H9 (cell line): ENCODE measurements at regions not wholly inside any gene's neighbourhood (a gene's known extent, or its start where the extent isn't known, plus 50 kb on each side); places are given as distances from the start of the nearest gene placed in this dataset.

ENCODE experiments used
- DNase-seq: peaks from one replicate; pipeline ENCODE4 v3.0.0-alpha.2; 2017
- H2AFZ ChIP-seq: one replicate; pipeline ENCODE4 v1.6.1; 2013; ENCODE audit warnings: mild to moderate bottlenecking, low read length, control low read depth, moderate library complexity
- H2AK5ac ChIP-seq: 2 replicates; pipeline ENCODE4 v1.6.1; 2013; ENCODE audit warnings: low read length, control low read depth, mixed read lengths; ENCODE audit not compliant: insufficient read length
- H2BK120ac ChIP-seq: one replicate; pipeline ENCODE4 v1.6.1; 2013; ENCODE audit warnings: low read depth, mild to moderate bottlenecking, low read length, control low read depth, inconsistent platforms; ENCODE audit not compliant: poor library complexity, severe bottlenecking
- H2BK12ac ChIP-seq: 2 replicates; pipeline ENCODE4 v1.6.1; 2013; ENCODE audit warnings: low read length, control low read depth, mixed read lengths, low read depth; ENCODE audit not compliant: insufficient read length
- H2BK15ac ChIP-seq: 2 replicates; pipeline ENCODE4 v1.6.1; 2013; ENCODE audit warnings: low read depth, low read length, control low read depth
- H2BK20ac ChIP-seq: one replicate; pipeline ENCODE4 v1.6.1; 2013; ENCODE audit warnings: low read depth, mild to moderate bottlenecking, low read length, control low read depth, inconsistent platforms; ENCODE audit not compliant: poor library complexity, severe bottlenecking
- H2BK5ac ChIP-seq: 2 replicates; pipeline ENCODE4 v1.6.1; 2013; ENCODE audit warnings: low read length, control low read depth, mixed read lengths; ENCODE audit not compliant: insufficient read length
- H3K14ac ChIP-seq: 2 replicates; pipeline ENCODE4 v1.6.1; 2013; ENCODE audit warnings: low read length, control low read depth; ENCODE audit not compliant: insufficient read depth
- H3K18ac ChIP-seq: 2 replicates; pipeline ENCODE4 v1.6.1; 2013; ENCODE audit warnings: low read depth, mild to moderate bottlenecking, mixed read lengths, low read length, control low read depth; ENCODE audit not compliant: insufficient read length
- H3K23ac ChIP-seq: 2 replicates; pipeline ENCODE4 v1.6.1; 2013; ENCODE audit warnings: low read length, control low read depth, mixed read lengths, low read depth; ENCODE audit not compliant: insufficient read length
- H3K23me2 ChIP-seq: 2 replicates; pipeline ENCODE4 v1.6.1; 2013; ENCODE audit warnings: low read depth, mild to moderate bottlenecking, mixed read lengths, low read length, control low read depth; ENCODE audit not compliant: insufficient read length, poor library complexity, severe bottlenecking
- H3K27ac ChIP-seq: 2 replicates; pipeline ENCODE4 v1.5.1; 2013; ENCODE audit warnings: low read length, control low read depth, mixed read lengths, low read depth; ENCODE audit not compliant: insufficient read length
- H3K27me3 ChIP-seq: 2 replicates; pipeline ENCODE4 v1.6.1; 2013; ENCODE audit warnings: low read length, control low read depth, inconsistent platforms; ENCODE audit not compliant: insufficient read depth
- H3K4ac ChIP-seq: 2 replicates; pipeline ENCODE4 v1.6.1; 2013; ENCODE audit warnings: low read depth, mild to moderate bottlenecking, control low read depth, inconsistent platforms, low read length, moderate library complexity
- H3K4me1 ChIP-seq: 2 replicates; pipeline ENCODE4 v1.6.1; 2013; ENCODE audit warnings: low read length, control low read depth, inconsistent platforms; ENCODE audit not compliant: insufficient read depth
- H3K4me2 ChIP-seq: 2 replicates; pipeline ENCODE4 v1.6.1; 2013; ENCODE audit warnings: low read length, control low read depth, mixed read lengths; ENCODE audit not compliant: insufficient read length, insufficient read depth
- H3K56ac ChIP-seq: 2 replicates; pipeline ENCODE4 v1.6.1; 2013; ENCODE audit warnings: low read depth, mild to moderate bottlenecking, mixed read lengths, low read length, control low read depth; ENCODE audit not compliant: insufficient read length
- H3K79me1 ChIP-seq: 2 replicates; pipeline ENCODE4 v1.6.1; 2013; ENCODE audit warnings: low read depth, mild to moderate bottlenecking, moderate library complexity, low read length, control low read depth, inconsistent platforms; ENCODE audit not compliant: insufficient read depth, poor library complexity, severe bottlenecking
- H3K79me2 ChIP-seq: 2 replicates; pipeline ENCODE4 v1.6.1; 2013; ENCODE audit warnings: low read length, control low read depth, inconsistent platforms; ENCODE audit not compliant: insufficient read depth
- H3K9ac ChIP-seq: 2 replicates; pipeline ENCODE4 v1.6.1; 2013; ENCODE audit warnings: low read length, control low read depth, mixed read lengths; ENCODE audit not compliant: insufficient read length; ENCODE audit errors: extremely low read depth
- H3K9me3 ChIP-seq: one replicate; pipeline ENCODE4 v1.6.1; 2013; ENCODE audit warnings: low read depth, low read length, inconsistent platforms; ENCODE audit not compliant: control insufficient read depth
- H3T11ph ChIP-seq: one replicate; pipeline ENCODE4 v1.6.1; 2013; ENCODE audit warnings: mild to moderate bottlenecking, low read length, control low read depth, inconsistent platforms
- H4K20me1 ChIP-seq: one replicate; pipeline ENCODE4 v1.6.1; 2013; ENCODE audit not compliant: control insufficient read depth, insufficient read length, insufficient read depth
- H4K5ac ChIP-seq: 2 replicates; pipeline ENCODE4 v1.6.1; 2013; ENCODE audit warnings: low read depth, mild to moderate bottlenecking, mixed read lengths, low read length, control low read depth; ENCODE audit not compliant: insufficient read length
- H4K8ac ChIP-seq: replicated peaks from 2 replicates; pipeline ENCODE4 v1.6.1; 2013; ENCODE audit warnings: low read length, control low read depth, mixed read lengths, low read depth; ENCODE audit not compliant: insufficient read length
- H4K91ac ChIP-seq: 2 replicates; pipeline ENCODE4 v1.6.1; 2013; ENCODE audit warnings: low read depth, mild to moderate bottlenecking, moderate library complexity, mixed read lengths, low read length, control low read depth; ENCODE audit not compliant: insufficient read length
- H3K27ac Mint-ChIP-seq, 3 experiments: 2 replicates in 2 of 3; 3 replicates in 1 of 3; pipeline ENCODE4 v1.8.0; 2020 to 2021; ENCODE audit warnings: mixed read lengths in 3 of 3, mild to moderate bottlenecking in 1 of 3, moderate library complexity in 1 of 3
- H3K27me3 Mint-ChIP-seq: 2 replicates; pipeline ENCODE4 v1.8.0; 2021; ENCODE audit warnings: low read depth, mild to moderate bottlenecking, moderate library complexity, mixed read lengths
- H3K36me3 Mint-ChIP-seq, 3 experiments: 2 replicates in 2 of 3; 3 replicates in 1 of 3; pipeline ENCODE4 v1.8.0; 2020 to 2021; ENCODE audit warnings: low read depth in 3 of 3, mixed read lengths in 3 of 3; ENCODE audit not compliant: insufficient read depth in 1 of 3
- H3K4me1 Mint-ChIP-seq, 2 experiments: 2 replicates each; pipeline ENCODE4 v1.8.0; 2020; ENCODE audit warnings: mixed read lengths in 2 of 2
- H3K4me3 Mint-ChIP-seq, 2 experiments: 2 replicates in 1 of 2; 3 replicates in 1 of 2; pipeline ENCODE4 v1.8.0; 2020 to 2021; ENCODE audit warnings: mild to moderate bottlenecking in 2 of 2, mixed read lengths in 2 of 2, moderate library complexity in 1 of 2
- H3K9me3 Mint-ChIP-seq, 2 experiments: 2 replicates in 1 of 2; 3 replicates in 1 of 2; pipeline ENCODE4 v1.8.0; 2020; ENCODE audit warnings: mild to moderate bottlenecking in 2 of 2, mixed read lengths in 2 of 2, moderate library complexity in 1 of 2
- CTCF ChIP-seq: fragments of 200-600 bp; sonication (generic); conservative IDR thresholded peaks from 3 replicates; pipeline ENCODE4 v1.8.0; 2021; ENCODE audit warnings: antibody characterized with exemption, mild to moderate bottlenecking
- WGBS: extraction: QIAGEN DNeasy Blood & Tissue Kit; methylation state at CpG from one replicate; pipeline ENCODE4 v1.1.7; 2013; ENCODE audit warnings: missing lambda C conversion rate, low lambda C conversion rate, mixed read lengths; ENCODE audit not compliant: insufficient read length; ENCODE audit errors: extremely low coverage; 5-methylcytosine and 5-hydroxymethylcytosine counted together

GRCh38 chr7:118657391-118658005, 433.0 kb downstream of the ANKRD7 start:
- Histone ChIP-seq H2BK15ac (no peak overlapping the region), H4K8ac (no peak overlapping the region), H4K20me1 (no peaks in the 10 kb centered on the region), H3K4me2 (no peak overlapping the region), H3K79me1 (no peaks in the 10 kb centered on the region), H3K14ac (no peak overlapping the region), H3K18ac (no peak overlapping the region), H4K5ac (no peak overlapping the region), H2AK5ac (no peak overlapping the region), H3K27me3 (no peaks in the 10 kb centered on the region), H2BK120ac (no peak overlapping the region), H3K79me2 (no peaks in the 10 kb centered on the region), H3K4me1 (no peaks in the 10 kb centered on the region), H3K4ac (no peak overlapping the region), H2BK5ac (no peak overlapping the region), H2BK12ac (no peak overlapping the region), H3K27ac (no peak overlapping the region), H2AFZ (no peak overlapping the region), H4K91ac (no peak overlapping the region), H3K9me3 (no peaks in the 10 kb centered on the region), H3K56ac (no peak overlapping the region), H3K23me2 (no peaks in the 10 kb centered on the region), H3K9ac (no peak overlapping the region), H3K23ac (no peak overlapping the region), H2BK20ac (no peak overlapping the region), H3T11ph (no peak overlapping the region)
- Mint-ChIP-seq H3K4me3 (no peak overlapping the region), H3K27me3 (no peaks in the 10 kb centered on the region), H3K27ac (no peak overlapping the region; a peak in 1 of 7 replicates), H3K4me1 (0 out of 4 replicates have a peak, but pooled peaks cover 3 to 4% of the 10 kb centered on the region in 2 experiments), H3K9me3 (no peaks in the 10 kb centered on the region), H3K36me3 (no peaks in the 10 kb centered on the region)
- no CpG with 5 or more reads among the region's 5 CpGs for WGBS
- no peak for DNase-seq
- no peak for TF ChIP-seq CTCF
